Stomach (tissue), 4 donors: ENCODE measurements at regions not wholly inside any gene's neighbourhood (a gene's known extent, or its start where the extent isn't known, plus 50 kb on each side); places are given as distances from the start of the nearest gene placed in this dataset.

Experiments
- POLR2A ChIP-seq, 4 donors: fragments of 450-650 bp; IDR thresholded peaks; one replicate each; pipeline ENCODE4 v1.6.1; 2016; ENCODE audit warnings: antibody characterized with exemption in 4 of 4, control low read depth in 2 of 4, mild to moderate bottlenecking in 1 of 4, moderate library complexity in 1 of 4
- POLR2AphosphoS5 ChIP-seq, 3 donors: sonication (generic); formaldehyde crosslinking; IDR thresholded peaks; one replicate each; pipeline ENCODE4 v1.6.1; 2016; ENCODE audit warnings: antibody characterized with exemption in 3 of 3
- TF ChIP-seq, protein P1 (sequence below), 7 experiments: fragments of 450-650 bp in 4 of 7; fragments of 200-600 bp in 3 of 7; sonication (generic) in 3 of 7; IDR thresholded peaks; one replicate each; pipeline ENCODE4 v1.5.1; 2016 to 2019; ENCODE audit warnings: antibody characterized with exemption in 7 of 7, control low read depth in 2 of 7, mild to moderate bottlenecking in 1 of 7

DNA sequence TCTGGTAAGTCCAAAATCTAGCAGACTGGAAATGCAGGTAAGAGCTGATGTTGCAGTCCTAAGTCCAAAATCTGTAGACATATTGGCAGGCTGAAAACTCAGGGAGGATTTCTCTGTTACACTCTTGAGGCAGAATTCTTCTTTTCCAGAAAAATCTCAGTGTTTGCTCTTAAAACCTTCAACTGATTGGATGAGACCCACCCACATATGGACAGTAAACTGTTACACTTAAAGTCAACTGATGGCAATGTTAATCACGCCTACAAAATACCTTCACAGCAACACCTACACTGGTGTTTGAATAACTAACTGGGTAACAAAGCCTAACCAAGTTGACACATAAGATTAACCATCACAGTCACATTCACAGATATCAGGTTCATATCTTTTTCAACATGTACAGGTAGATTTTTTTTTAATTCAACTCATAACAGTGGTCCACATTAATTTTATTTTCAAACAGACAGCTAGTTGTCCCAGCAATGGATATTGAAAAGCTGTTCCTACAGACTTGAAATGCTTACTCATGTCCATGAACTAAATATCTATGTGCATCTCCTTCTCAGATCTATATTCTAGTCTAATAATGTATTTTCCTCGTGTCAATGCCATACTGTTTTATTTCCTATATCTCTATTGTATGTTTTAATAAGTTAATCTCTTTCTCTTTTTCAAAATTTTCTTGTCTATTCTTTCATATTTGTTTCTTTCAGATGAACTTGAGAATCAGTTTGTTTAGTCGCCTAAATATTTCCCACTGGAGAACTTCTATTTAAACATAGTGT, 110.1 kb downstream of the TMPRSS5 start:
- TF ChIP-seq, protein P1, sequence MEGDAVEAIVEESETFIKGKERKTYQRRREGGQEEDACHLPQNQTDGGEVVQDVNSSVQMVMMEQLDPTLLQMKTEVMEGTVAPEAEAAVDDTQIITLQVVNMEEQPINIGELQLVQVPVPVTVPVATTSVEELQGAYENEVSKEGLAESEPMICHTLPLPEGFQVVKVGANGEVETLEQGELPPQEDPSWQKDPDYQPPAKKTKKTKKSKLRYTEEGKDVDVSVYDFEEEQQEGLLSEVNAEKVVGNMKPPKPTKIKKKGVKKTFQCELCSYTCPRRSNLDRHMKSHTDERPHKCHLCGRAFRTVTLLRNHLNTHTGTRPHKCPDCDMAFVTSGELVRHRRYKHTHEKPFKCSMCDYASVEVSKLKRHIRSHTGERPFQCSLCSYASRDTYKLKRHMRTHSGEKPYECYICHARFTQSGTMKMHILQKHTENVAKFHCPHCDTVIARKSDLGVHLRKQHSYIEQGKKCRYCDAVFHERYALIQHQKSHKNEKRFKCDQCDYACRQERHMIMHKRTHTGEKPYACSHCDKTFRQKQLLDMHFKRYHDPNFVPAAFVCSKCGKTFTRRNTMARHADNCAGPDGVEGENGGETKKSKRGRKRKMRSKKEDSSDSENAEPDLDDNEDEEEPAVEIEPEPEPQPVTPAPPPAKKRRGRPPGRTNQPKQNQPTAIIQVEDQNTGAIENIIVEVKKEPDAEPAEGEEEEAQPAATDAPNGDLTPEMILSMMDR (IDR thresholded peaks at IDR 0.05), result no peak
- TF ChIP-seq POLR2A (IDR thresholded peaks at IDR 0.05) (no peak), POLR2AphosphoS5 (IDR thresholded peaks at IDR 0.05) (no peak)
